Aorta (tissue), 5 donors: ENCODE measurements at regions not wholly inside any gene's neighbourhood (a gene's known extent, or its start where the extent isn't known, plus 50 kb on each side); places are given as distances from the start of the nearest gene placed in this dataset.

ENCODE experiments used
- ATAC-seq: fragments of 200-7000 bp; cut with Tn5 transposase; one replicate; pipeline ENCODE4 v1.9.1; 2022; ENCODE audit warnings: moderate library complexity; ENCODE audit not compliant: low FRiP score
- DNase-seq, 2 donors: peaks; one replicate each; pipeline ENCODE4 v3.0.0-alpha.2; 2020
- H3K27ac ChIP-seq, 2 donors: one replicate each; pipeline ENCODE4 v1.5.1; 2013; ENCODE audit warnings: low read length in 2 of 2, mild to moderate bottlenecking in 2 of 2, moderate library complexity in 2 of 2, control low read depth in 1 of 2, inconsistent platforms in 1 of 2, low read depth in 1 of 2
- H3K27me3 ChIP-seq, 2 donors: one replicate each; pipeline ENCODE4 v1.6.1; 2013; ENCODE audit warnings: control low read depth in 1 of 2, low read length in 1 of 2, mild to moderate bottlenecking in 1 of 2, moderate library complexity in 1 of 2; ENCODE audit not compliant: insufficient read depth in 2 of 2, control insufficient read depth in 1 of 2
- H3K36me3 ChIP-seq, 2 donors: one replicate each; pipeline ENCODE4 v1.6.1; 2013; ENCODE audit warnings: control low read depth in 1 of 2, low read length in 1 of 2, mild to moderate bottlenecking in 1 of 2; ENCODE audit not compliant: insufficient read depth in 2 of 2, control insufficient read depth in 1 of 2
- H3K4me1 ChIP-seq, 2 donors: one replicate each; pipeline ENCODE4 v1.6.1; 2013; ENCODE audit warnings: low read length in 2 of 2, control low read depth in 1 of 2, mild to moderate bottlenecking in 1 of 2, moderate library complexity in 1 of 2; ENCODE audit not compliant: insufficient read depth in 2 of 2, control insufficient read depth in 1 of 2
- H3K4me3 ChIP-seq, 2 donors: one replicate each; pipeline ENCODE4 v1.5.1; 2013; ENCODE audit warnings: low read length in 2 of 2, control low read depth in 1 of 2, mild to moderate bottlenecking in 1 of 2
- H3K9me3 ChIP-seq: one replicate; pipeline ENCODE4 v1.6.1; 2013; ENCODE audit warnings: mild to moderate bottlenecking, low read length; ENCODE audit not compliant: control insufficient read depth
- WGBS, 2 donors: extraction: QIAGEN DNeasy Blood & Tissue Kit; methylation state at CpG; one replicate each; pipeline ENCODE4 v1.1.7; 2013; 5-methylcytosine and 5-hydroxymethylcytosine counted together
- intact Hi-C, 2 donors: fragments of 100-400 bp; cut with DNase I; formaldehyde crosslinking; loops; one replicate each; pipeline versions ENCODE4 v1.14.2 to v1.15.0; 2022
- donor health status: healthy with polysubstance abuse.
- donor health status: Bipolar disorder and iron deficiency.
- donor health status: DM: no; HTN: no; CAD: no.
- donor health status: DM: no; HTN: no; CAD: no.
- donor health status: DM: yes; HTN: yes; CAD: no.

- Histone ChIP-seq H3K27ac (no peak overlapping the region), H3K27me3 (no peaks in the 10 kb centered on the region), H3K36me3 (no peaks in the 10 kb centered on the region), H3K4me1 (no peaks in the 10 kb centered on the region), H3K4me3 (no peak overlapping the region), H3K9me3 (no peaks in the 10 kb centered on the region)
- 7 to 10% methylated on average over 2 of the region's 2 CpGs for WGBS, 2 donors
- DNase-seq: no peak
- intact Hi-C loops: no loop called here
- no peak for ATAC-seq
Observed at GRCh38 chr14:54127526-54127925, 170.9 kb upstream of the BMP4 start.

- 63 to 66% methylated on average over 5 of the region's 5 CpGs for WGBS, 2 donors
- DNase-seq (no peak), ATAC-seq (no peak)
- no peaks in the 10 kb centered on the region for H3K4me1 ChIP-seq
- no peak overlapping the region for H3K4me3 ChIP-seq
- H3K27ac ChIP-seq: no peak overlapping the region
- intact Hi-C loops: no loop called here
- H3K27me3 ChIP-seq: no peaks in the 10 kb centered on the region
- H3K36me3 ChIP-seq: no peaks in the 10 kb centered on the region
- no peaks in the 10 kb centered on the region for H3K9me3 ChIP-seq
Observed at GRCh38 chr14:54129850-54130640, 173.4 kb upstream of the BMP4 start.

DNA sequence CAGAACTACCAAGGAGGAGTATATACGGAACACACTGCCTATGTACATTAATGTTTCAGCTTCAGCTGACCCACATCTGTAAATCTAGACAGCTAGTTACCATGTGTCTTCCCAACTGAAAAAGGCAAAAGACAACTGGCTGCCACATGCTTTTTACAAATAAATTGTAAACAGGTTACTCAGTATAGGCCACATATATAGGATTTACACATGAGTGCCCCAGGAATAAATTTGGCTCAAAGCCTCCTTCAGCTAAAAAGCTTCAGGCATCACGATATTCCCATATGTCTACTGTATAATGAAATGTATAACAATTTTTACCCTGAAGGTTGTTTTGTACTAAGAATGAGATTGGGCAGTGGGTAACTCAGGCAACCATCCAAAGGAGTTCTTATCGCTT is 175.9 kb upstream of the BMP4 start:
- 75 to 81% methylated on average over 3 of the region's 3 CpGs for WGBS, 2 donors

DNA sequence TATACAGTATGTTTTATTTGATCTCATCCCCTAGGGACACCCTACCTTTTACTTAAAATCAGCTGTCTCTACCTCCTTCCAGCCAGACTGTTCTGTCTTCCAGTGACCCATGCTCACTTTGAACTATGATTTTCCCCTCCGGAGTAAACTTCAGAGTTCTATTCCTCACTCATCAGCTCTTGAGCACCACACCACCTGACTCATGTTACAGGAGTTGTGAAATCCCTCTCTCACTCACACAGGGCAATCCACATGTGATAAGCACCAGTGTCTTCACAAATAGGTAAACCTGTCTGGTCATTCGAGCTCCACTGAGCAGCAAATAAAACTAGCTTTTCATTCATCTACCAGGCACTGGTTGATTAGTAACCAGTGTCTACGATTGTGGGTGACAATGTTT is 177.3 kb upstream of the BMP4 start:
- intact Hi-C loops: no loop called here
- no peaks in the 10 kb centered on the region for H3K27me3 ChIP-seq
- WGBS, 2 donors: 82 to 86% methylated on average over 3 of the region's 3 CpGs
- H3K27ac ChIP-seq: no peak overlapping the region
- no peak overlapping the region for H3K4me3 ChIP-seq
- ATAC-seq (no peak), DNase-seq (no peak)
- no peaks in the 10 kb centered on the region for H3K36me3 ChIP-seq
- H3K4me1 ChIP-seq: peaks cover 2 to 10% of the 10 kb centered on the region in 2 donors
- H3K9me3 ChIP-seq: no peaks in the 10 kb centered on the region

More for the DNA sequence above, 175.9 kb upstream of the BMP4 start:
- H3K4me3 ChIP-seq: no peak overlapping the region
- H3K36me3 ChIP-seq: no peaks in the 10 kb centered on the region
- H3K27me3 ChIP-seq: no peaks in the 10 kb centered on the region
- no peak for DNase-seq
- no peak for ATAC-seq
- H3K27ac ChIP-seq: no peak overlapping the region
- intact Hi-C loops: no loop called here
- no peaks in the 10 kb centered on the region for H3K9me3 ChIP-seq
- H3K4me1 ChIP-seq: no peaks in the 10 kb centered on the region

DNA sequence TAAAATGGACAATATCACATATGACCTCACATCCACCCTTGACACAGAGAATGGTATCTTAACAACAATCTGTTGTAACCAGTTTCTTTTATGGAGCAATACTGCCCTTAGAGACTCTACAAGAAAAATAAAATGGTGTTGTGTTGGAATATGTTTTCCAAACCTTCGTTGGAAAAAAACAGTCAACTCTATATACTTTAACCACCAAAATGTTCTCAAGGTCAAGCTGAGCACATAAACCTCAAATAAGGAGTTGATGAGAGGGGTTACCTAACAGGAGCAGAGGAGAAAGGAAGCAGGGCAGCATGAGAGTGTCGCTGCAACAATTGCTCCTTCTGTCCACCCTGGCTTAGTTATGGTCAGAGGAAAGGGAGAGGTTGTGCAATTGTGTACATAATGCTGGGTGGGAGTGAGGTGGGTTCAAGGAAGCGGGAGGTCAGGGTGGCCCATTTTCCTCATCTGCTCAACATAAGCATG is 179.2 kb upstream of the BMP4 start:
- Histone ChIP-seq H3K27ac (no peak overlapping the region), H3K36me3 (no peaks in the 10 kb centered on the region), H3K4me3 (no peak overlapping the region), H3K27me3 (no peaks in the 10 kb centered on the region), H3K9me3 (no peaks in the 10 kb centered on the region), H3K4me1 (peaks cover 2 to 10% of the 10 kb centered on the region in 2 donors)
- intact Hi-C loops: no loop called here
- ATAC-seq (no peak), DNase-seq (no peak)
- 79 to 88% methylated on average over 3 of the region's 3 CpGs for WGBS, 2 donors

DNA sequence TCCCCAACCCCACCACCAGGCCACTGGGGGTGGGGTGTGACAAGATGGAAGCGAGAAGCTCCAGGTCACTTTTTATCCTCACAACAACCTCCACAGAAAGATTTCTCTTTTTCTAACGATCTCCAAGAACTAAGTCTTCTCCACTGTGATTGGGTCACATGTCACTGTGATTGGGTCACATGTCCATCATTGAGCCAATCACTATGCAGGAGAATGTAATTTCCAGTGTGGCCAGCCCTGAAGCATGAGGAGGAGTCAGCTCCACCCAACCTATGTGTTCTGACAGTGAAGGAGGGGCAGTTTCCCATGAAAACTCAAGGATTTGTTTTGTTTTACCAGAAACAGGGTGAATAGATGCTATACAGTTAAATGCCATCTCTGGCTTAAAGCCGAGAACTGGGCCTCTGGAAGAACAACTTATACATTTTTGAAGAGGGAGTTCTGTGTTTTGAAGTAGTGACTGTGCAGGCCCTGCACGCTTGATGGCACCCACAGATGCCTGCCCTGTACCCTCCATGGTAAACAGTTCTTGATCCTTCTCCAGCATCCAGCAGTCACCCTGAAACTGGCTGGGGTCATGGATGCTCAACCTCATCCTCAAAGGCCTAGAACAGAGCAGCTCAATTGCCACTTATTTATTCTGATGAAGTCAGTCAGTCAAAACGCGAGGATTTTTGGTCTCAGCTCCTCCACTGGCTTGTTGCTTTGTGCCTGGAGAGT is 180.4 kb upstream of the BMP4 start:
- no peaks in the 10 kb centered on the region for H3K36me3 ChIP-seq
- H3K27ac ChIP-seq: no peak overlapping the region
- peaks cover 2 to 10% of the 10 kb centered on the region in 2 donors for H3K4me1 ChIP-seq
- no peaks in the 10 kb centered on the region for H3K27me3 ChIP-seq
- H3K4me3 ChIP-seq: no peak overlapping the region
- intact Hi-C loops: no loop called here
- 60 to 67% methylated on average over 6 of the region's 6 CpGs for WGBS, 2 donors
- no peak for DNase-seq
- no peaks in the 10 kb centered on the region for H3K9me3 ChIP-seq
- no peak for ATAC-seq

- intact Hi-C loops: no loop called here
- peaks cover 2 to 10% of the 10 kb centered on the region in 2 donors for H3K4me1 ChIP-seq
- H3K36me3 ChIP-seq: no peaks in the 10 kb centered on the region
- H3K27ac ChIP-seq: no peak overlapping the region
- DNase-seq (no peak), ATAC-seq (no peak)
- WGBS, 2 donors: 56 to 59% methylated on average over 1 of the region's 1 CpG
- no peaks in the 10 kb centered on the region for H3K27me3 ChIP-seq
- H3K4me3 ChIP-seq: no peak overlapping the region
- no peaks in the 10 kb centered on the region for H3K9me3 ChIP-seq
Observed at GRCh38 chr14:54137614-54137961, 181.0 kb upstream of the BMP4 start.

GRCh38 chr14:54138024-54138353 is 181.4 kb upstream of the BMP4 start:
- no peak overlapping the region for H3K4me3 ChIP-seq
- peaks cover 2 to 10% of the 10 kb centered on the region in 2 donors for H3K4me1 ChIP-seq
- no peak for ATAC-seq
- no peak overlapping the region for H3K27ac ChIP-seq
- no peak for DNase-seq
- no peaks in the 10 kb centered on the region for H3K36me3 ChIP-seq
- intact Hi-C loops: no loop called here
- H3K27me3 ChIP-seq: no peaks in the 10 kb centered on the region
- no peaks in the 10 kb centered on the region for H3K9me3 ChIP-seq
- WGBS, 2 donors: 0 to 10% methylated on average over 1 of the region's 1 CpG
